ENCODE measurements at regions not wholly inside any gene's neighbourhood (a gene's known extent, or its start where the extent isn't known, plus 50 kb on each side); places are given as distances from the start of the nearest gene placed in this dataset.

- Histone ChIP-seq H3K27me3 (ENCODE audit: control insufficient read depth in 3 of 3, insufficient read depth in 3 of 3, low read length in 2 of 3) (no peaks in the 10 kb centered on the region), H3K4me3 (no peak overlapping the region), H3K9me3 (ENCODE audit: control insufficient read depth in 4 of 4, insufficient read depth in 3 of 4, low read length in 3 of 4) (peaks cover 0 to 4% (median 0%) of the 10 kb centered on the region in 4 donors), H3K4me1 (ENCODE audit: control insufficient read depth in 5 of 5, insufficient read depth in 5 of 5, low read length in 5 of 5) (peaks cover 0 to 9% (median 0%) of the 10 kb centered on the region in 5 donors), H3K9ac (ENCODE audit: insufficient read depth in 1 of 2, low read length in 2 of 2) (no peak overlapping the region), H3K36me3 (ENCODE audit: control insufficient read depth in 4 of 4, insufficient read depth in 4 of 4, low read length in 4 of 4) (no peaks in the 10 kb centered on the region), H3K27ac (ENCODE audit: low read depth in 1 of 2, low read length in 1 of 2) (no peak overlapping the region)
- 83 to 85% methylated on average over 2 of the region's 2 CpGs for WGBS, 2 donors
- ATAC-seq (ENCODE audit: insufficient read depth, low FRiP score) (no peak), DNase-seq (no peak)
- TF ChIP-seq CTCF (IDR thresholded peaks at IDR 0.05; ENCODE audit: control extremely low read depth, extremely low read depth), result no peak
Observed at GRCh38 chr9:86449246-86449645, 95.0 kb upstream of the TUT7 start.

- no peaks in the 10 kb centered on the region for H3K27me3 ChIP-seq (ENCODE audit: control insufficient read depth in 3 of 3, insufficient read depth in 3 of 3, low read length in 2 of 3)
- H3K9me3 ChIP-seq (ENCODE audit: control insufficient read depth in 4 of 4, insufficient read depth in 3 of 4, low read length in 3 of 4), result no peaks in the 10 kb centered on the region
- ATAC-seq (ENCODE audit: insufficient read depth, low FRiP score) (no peak), DNase-seq (peak in 2 of 3 donors; percentile 55 to 61)
- H3K27ac ChIP-seq (ENCODE audit: low read depth in 1 of 2, low read length in 1 of 2), result no peak overlapping the region
- H3K4me1 ChIP-seq (ENCODE audit: control insufficient read depth in 5 of 5, insufficient read depth in 5 of 5, low read length in 5 of 5), result peaks cover 0 to 3% (median 0%) of the 10 kb centered on the region in 5 donors
- WGBS, 2 donors, result 77 to 84% methylated on average over 1 of the region's 1 CpG
- H3K4me3 ChIP-seq, result no peak overlapping the region
- H3K36me3 ChIP-seq (ENCODE audit: control insufficient read depth in 4 of 4, insufficient read depth in 4 of 4, low read length in 4 of 4), result no peaks in the 10 kb centered on the region
- H3K9ac ChIP-seq (ENCODE audit: insufficient read depth in 1 of 2, low read length in 2 of 2), result no peak overlapping the region
- TF ChIP-seq CTCF (IDR thresholded peaks at IDR 0.05; ENCODE audit: control extremely low read depth, extremely low read depth), result no peak
Observed at GRCh38 chr9:86445671-86446070, 91.5 kb upstream of the TUT7 start.

DNA sequence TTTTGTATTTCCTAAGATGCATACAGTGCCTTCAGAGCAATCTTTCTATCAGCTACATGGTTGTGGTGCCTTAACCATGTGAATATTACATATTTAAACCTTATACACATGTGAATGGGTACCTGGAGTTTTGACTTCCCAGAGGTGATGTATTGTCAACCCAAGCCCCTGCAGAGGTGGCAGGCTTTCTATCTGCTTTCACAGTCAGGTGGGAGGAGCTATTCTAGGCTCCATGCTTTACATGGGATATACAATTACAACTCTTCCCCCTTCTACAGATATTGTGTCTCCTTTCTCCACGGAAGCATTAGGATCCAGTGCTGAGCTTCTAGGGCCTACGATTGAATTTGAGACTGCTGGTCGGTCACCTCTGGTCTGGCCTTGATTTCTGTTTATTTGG lies 89.8 kb upstream of the TUT7 start:
- 86 to 92% methylated on average over 3 of the region's 3 CpGs for WGBS, 2 donors
- DNase-seq (no peak), ATAC-seq (ENCODE audit: insufficient read depth, low FRiP score) (no peak)
- no peaks in the 10 kb centered on the region for H3K9me3 ChIP-seq (ENCODE audit: control insufficient read depth in 4 of 4, insufficient read depth in 3 of 4, low read length in 3 of 4)
- no peak overlapping the region for H3K9ac ChIP-seq (ENCODE audit: insufficient read depth in 1 of 2, low read length in 2 of 2)
- H3K4me3 ChIP-seq, result no peak overlapping the region
- H3K27ac ChIP-seq (ENCODE audit: low read depth in 1 of 2, low read length in 1 of 2), result no peak overlapping the region
- TF ChIP-seq CTCF (IDR thresholded peaks at IDR 0.05; ENCODE audit: control extremely low read depth, extremely low read depth), result no peak
- no peaks in the 10 kb centered on the region for H3K36me3 ChIP-seq (ENCODE audit: control insufficient read depth in 4 of 4, insufficient read depth in 4 of 4, low read length in 4 of 4)
- H3K27me3 ChIP-seq (ENCODE audit: control insufficient read depth in 3 of 3, insufficient read depth in 3 of 3, low read length in 2 of 3), result no peaks in the 10 kb centered on the region
- peaks cover 0 to 12% (median 0%) of the 10 kb centered on the region in 5 donors for H3K4me1 ChIP-seq (ENCODE audit: control insufficient read depth in 5 of 5, insufficient read depth in 5 of 5, low read length in 5 of 5)

GRCh38 chr9:86434039-86434726 lies 80.0 kb upstream of the TUT7 start:
- Histone ChIP-seq H3K27ac (ENCODE audit: low read depth in 1 of 2, low read length in 1 of 2) (no peak overlapping the region), H3K27me3 (ENCODE audit: control insufficient read depth in 3 of 3, insufficient read depth in 3 of 3, low read length in 2 of 3) (no peaks in the 10 kb centered on the region), H3K4me1 (ENCODE audit: control insufficient read depth in 5 of 5, insufficient read depth in 5 of 5, low read length in 5 of 5) (peaks cover 0 to 3% (median 0%) of the 10 kb centered on the region in 5 donors), H3K9me3 (ENCODE audit: control insufficient read depth in 4 of 4, insufficient read depth in 3 of 4, low read length in 3 of 4) (no peaks in the 10 kb centered on the region), H3K4me3 (no peak overlapping the region), H3K36me3 (ENCODE audit: control insufficient read depth in 4 of 4, insufficient read depth in 4 of 4, low read length in 4 of 4) (no peaks in the 10 kb centered on the region), H3K9ac (ENCODE audit: insufficient read depth in 1 of 2, low read length in 2 of 2) (no peak overlapping the region)
- TF ChIP-seq CTCF (IDR thresholded peaks at IDR 0.05; ENCODE audit: control extremely low read depth, extremely low read depth), result peak; percentile 65
- WGBS, 2 donors, result 56 to 68% methylated on average over 9 of the region's 9 CpGs
- ATAC-seq (ENCODE audit: insufficient read depth, low FRiP score) (peak; percentile 77), DNase-seq (peak in 2 of 3 donors; percentile 83 to 89)

All from lung (tissue), 11 donors.